ENCODE measurements at regions not wholly inside any gene's neighbourhood (a gene's known extent, or its start where the extent isn't known, plus 50 kb on each side); places are given as distances from the start of the nearest gene placed in this dataset.

DNA sequence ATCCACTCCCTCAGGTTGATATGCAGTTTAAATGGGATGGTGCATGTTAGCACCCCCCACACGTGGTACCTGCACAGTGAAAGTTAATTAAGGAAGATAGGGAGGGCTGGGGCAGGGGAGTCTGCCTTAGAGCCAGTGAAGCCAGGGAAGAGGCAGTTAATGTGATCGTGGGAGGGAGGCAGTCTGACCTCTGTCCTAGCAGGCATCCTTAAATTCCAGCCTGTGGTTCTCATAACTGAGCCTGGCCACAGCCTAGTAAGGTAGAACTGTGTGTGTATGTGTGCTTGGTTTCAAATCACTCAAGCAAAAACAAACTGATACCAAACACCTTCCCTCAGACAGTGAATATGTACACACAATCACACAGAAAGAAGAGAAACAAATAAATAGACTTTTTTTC, 319.1 kb upstream of the TLE3 start:
- intact Hi-C loops (cut with micrococcal nuclease) = no loop called here
- H4K20me1 ChIP-seq (ENCODE audit: insufficient read depth) = no peaks in the 10 kb centered on the region
- no peaks in the 10 kb centered on the region for H3K36me3 ChIP-seq (ENCODE audit: control insufficient read depth in 1 of 2, insufficient read depth in 2 of 2, low read length in 2 of 2)
- no peaks in the 10 kb centered on the region for H3K9me2 ChIP-seq (ENCODE audit: insufficient read depth)
- peaks cover 30% of the 10 kb centered on the region; the same call in 1 of the 2 replicates for H3K27me3 ChIP-seq (ENCODE audit: insufficient read depth, low read length)
- RAD21 ChIA-PET (ENCODE audit: low non-redundant PET in 1 of 2, low total read pairs in 2 of 2, uncharacterized antibody in 2 of 2, unreplicated experiment in 2 of 2) = no interaction called here
- H3K4me1 ChIP-seq (ENCODE audit: control insufficient read depth in 1 of 2, insufficient read depth in 2 of 2, low read length in 2 of 2) = no peaks in the 10 kb centered on the region; a peak in 1 of 4 replicates
- ATAC-seq (no peak), DNase-seq (ENCODE audit: low read depth, low spot score) (no peak)
- no TSS peak for BruUV-seq (replicated peaks)
- POLR2A ChIA-PET = no interaction called here
- CTCF ChIA-PET = no interaction called here
- no peak overlapping the region for H3K4me3 ChIP-seq (replicated peaks in 1 of 2; ENCODE audit: low read depth in 1 of 2, low read length in 2 of 2)
- H3K9ac ChIP-seq (ENCODE audit: low read length) = no peak overlapping the region
- H3K9me3 ChIP-seq (ENCODE audit: control insufficient read depth in 1 of 2, insufficient read depth in 1 of 2, low read depth in 1 of 2, low read length in 2 of 2) = no peaks in the 10 kb centered on the region
- H2AFZ ChIP-seq (ENCODE audit: low read depth, low read length, poor library complexity, severe bottlenecking) = no peak overlapping the region
- H3K4me2 ChIP-seq (ENCODE audit: low read length) = no peak overlapping the region
- TF ChIP-seq, protein P1, sequence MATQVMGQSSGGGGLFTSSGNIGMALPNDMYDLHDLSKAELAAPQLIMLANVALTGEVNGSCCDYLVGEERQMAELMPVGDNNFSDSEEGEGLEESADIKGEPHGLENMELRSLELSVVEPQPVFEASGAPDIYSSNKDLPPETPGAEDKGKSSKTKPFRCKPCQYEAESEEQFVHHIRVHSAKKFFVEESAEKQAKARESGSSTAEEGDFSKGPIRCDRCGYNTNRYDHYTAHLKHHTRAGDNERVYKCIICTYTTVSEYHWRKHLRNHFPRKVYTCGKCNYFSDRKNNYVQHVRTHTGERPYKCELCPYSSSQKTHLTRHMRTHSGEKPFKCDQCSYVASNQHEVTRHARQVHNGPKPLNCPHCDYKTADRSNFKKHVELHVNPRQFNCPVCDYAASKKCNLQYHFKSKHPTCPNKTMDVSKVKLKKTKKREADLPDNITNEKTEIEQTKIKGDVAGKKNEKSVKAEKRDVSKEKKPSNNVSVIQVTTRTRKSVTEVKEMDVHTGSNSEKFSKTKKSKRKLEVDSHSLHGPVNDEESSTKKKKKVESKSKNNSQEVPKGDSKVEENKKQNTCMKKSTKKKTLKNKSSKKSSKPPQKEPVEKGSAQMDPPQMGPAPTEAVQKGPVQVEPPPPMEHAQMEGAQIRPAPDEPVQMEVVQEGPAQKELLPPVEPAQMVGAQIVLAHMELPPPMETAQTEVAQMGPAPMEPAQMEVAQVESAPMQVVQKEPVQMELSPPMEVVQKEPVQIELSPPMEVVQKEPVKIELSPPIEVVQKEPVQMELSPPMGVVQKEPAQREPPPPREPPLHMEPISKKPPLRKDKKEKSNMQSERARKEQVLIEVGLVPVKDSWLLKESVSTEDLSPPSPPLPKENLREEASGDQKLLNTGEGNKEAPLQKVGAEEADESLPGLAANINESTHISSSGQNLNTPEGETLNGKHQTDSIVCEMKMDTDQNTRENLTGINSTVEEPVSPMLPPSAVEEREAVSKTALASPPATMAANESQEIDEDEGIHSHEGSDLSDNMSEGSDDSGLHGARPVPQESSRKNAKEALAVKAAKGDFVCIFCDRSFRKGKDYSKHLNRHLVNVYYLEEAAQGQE (IDR thresholded peaks at IDR 0.05; ENCODE audit: low read depth) = no peak
- TF ChIP-seq FOSL1 (IDR thresholded peaks at IDR 0.05; ENCODE audit: low read depth) (no peak), ZFX (IDR thresholded peaks at IDR 0.05) (no peak), JUND (IDR thresholded peaks at IDR 0.05) (no peak), ELF1 (IDR thresholded peaks at IDR 0.05; ENCODE audit: borderline replicate concordance, low read depth) (no peak), SIN3A (IDR thresholded peaks at IDR 0.05; ENCODE audit: low read depth) (no peak), SRF (IDR thresholded peaks at IDR 0.05; ENCODE audit: low read depth) (no peak), POLR2AphosphoS5 (IDR thresholded peaks at IDR 0.05; ENCODE audit: low read depth, low read length) (no peak), EZH2 (IDR thresholded peaks at IDR 0.05) (no peak), CEBPB (IDR thresholded peaks at IDR 0.05; ENCODE audit: low read depth) (no peak), EGR1 (IDR thresholded peaks at IDR 0.05; ENCODE audit: low read depth) (no peak)
- TF ChIP-seq, protein P2, sequence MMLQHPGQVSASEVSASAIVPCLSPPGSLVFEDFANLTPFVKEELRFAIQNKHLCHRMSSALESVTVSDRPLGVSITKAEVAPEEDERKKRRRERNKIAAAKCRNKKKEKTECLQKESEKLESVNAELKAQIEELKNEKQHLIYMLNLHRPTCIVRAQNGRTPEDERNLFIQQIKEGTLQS (IDR thresholded peaks at IDR 0.05) = no peak
- no peaks in the 10 kb centered on the region for H3K79me2 ChIP-seq (ENCODE audit: insufficient read depth, low read length)
- no peak overlapping the region for H3K27ac ChIP-seq (ENCODE audit: low read depth, low read length)
